Type B pancreatic cell (in vitro differentiated cells): ENCODE measurements at regions not wholly inside any gene's neighbourhood (a gene's known extent, or its start where the extent isn't known, plus 50 kb on each side); places are given as distances from the start of the nearest gene placed in this dataset.

Source experiments
- DNase-seq: peaks from one replicate; pipeline ENCODE4 v3.0.0; 2021; ENCODE audit warnings: mixed read lengths; ENCODE audit not compliant: unreplicated experiment; ENCODE audit errors: extremely low spot score
- H3K27ac Mint-ChIP-seq: 2 replicates; pipeline ENCODE4 v1.8.0; 2021; ENCODE audit warnings: mild to moderate bottlenecking, mixed read lengths
- H3K27me3 Mint-ChIP-seq: 2 replicates; pipeline ENCODE4 v1.8.0; 2021; ENCODE audit warnings: mixed read lengths
- H3K36me3 Mint-ChIP-seq: 2 replicates; pipeline ENCODE4 v1.8.0; 2021; ENCODE audit warnings: mixed read lengths
- H3K4me1 Mint-ChIP-seq: one replicate; pipeline ENCODE4 v1.8.0; 2021; ENCODE audit warnings: mixed read lengths; ENCODE audit not compliant: unreplicated experiment
- H3K4me3 Mint-ChIP-seq: 2 replicates; pipeline ENCODE4 v1.8.0; 2021; ENCODE audit warnings: mild to moderate bottlenecking, mixed read lengths
- H3K9me3 Mint-ChIP-seq: 2 replicates; pipeline ENCODE4 v1.8.0; 2021; ENCODE audit warnings: mixed read lengths
- CTCF ChIP-seq: fragments of 200-600 bp; sonication (generic); conservative IDR thresholded peaks from 2 replicates; pipeline ENCODE4 v1.5.0; 2021; ENCODE audit warnings: antibody characterized with exemption, mild to moderate bottlenecking

GRCh38 chr5:124040799-124041198 is 528.8 kb downstream of the CSNK1G3 start:
- TF ChIP-seq CTCF = no peak
- DNase-seq = no peak
- H3K27me3 Mint-ChIP-seq = peaks cover 4% of the 10 kb centered on the region
- H3K9me3 Mint-ChIP-seq = peaks cover 5% of the 10 kb centered on the region
- no peak overlapping the region for H3K27ac Mint-ChIP-seq
- peaks cover 20% of the 10 kb centered on the region for H3K4me1 Mint-ChIP-seq
- no peak overlapping the region for H3K4me3 Mint-ChIP-seq
- no peaks in the 10 kb centered on the region for H3K36me3 Mint-ChIP-seq

- no peak for TF ChIP-seq CTCF
- no peak for DNase-seq
- Mint-ChIP-seq H3K4me3 (no peak overlapping the region), H3K9me3 (peaks cover 5% of the 10 kb centered on the region), H3K27me3 (peaks cover 4% of the 10 kb centered on the region), H3K4me1 (peaks cover 13% of the 10 kb centered on the region), H3K36me3 (no peaks in the 10 kb centered on the region), H3K27ac (no peak overlapping the region)
These were observed 527.4 kb downstream of the CSNK1G3 start for GRCh38 chr5:124039410-124039809.

GRCh38 chr5:124036786-124037185 is 524.8 kb downstream of the CSNK1G3 start:
- TF ChIP-seq CTCF = no peak
- Mint-ChIP-seq H3K27me3 (peaks cover 7% of the 10 kb centered on the region), H3K27ac (no peak overlapping the region), H3K4me3 (no peak overlapping the region), H3K4me1 (peaks cover 13% of the 10 kb centered on the region), H3K9me3 (peaks cover 4% of the 10 kb centered on the region), H3K36me3 (no peaks in the 10 kb centered on the region)
- DNase-seq = no peak

- no peaks in the 10 kb centered on the region for H3K36me3 Mint-ChIP-seq
- TF ChIP-seq CTCF = no peak
These were observed 523.0 kb downstream of the CSNK1G3 start for GRCh38 chr5:124034963-124035362.

GRCh38 chr5:124034083-124034700 is 522.2 kb downstream of the CSNK1G3 start:
- Mint-ChIP-seq H3K4me3 (no peak overlapping the region), H3K9me3 (no peaks in the 10 kb centered on the region), H3K4me1 (peaks cover 26% of the 10 kb centered on the region), H3K36me3 (no peaks in the 10 kb centered on the region), H3K27ac (no peak overlapping the region), H3K27me3 (peaks cover 7% of the 10 kb centered on the region)
- DNase-seq = no peak
- TF ChIP-seq CTCF = no peak

More at GRCh38 chr5:124034963-124035362, 523.0 kb downstream of the CSNK1G3 start:
- Mint-ChIP-seq H3K27ac (no peak overlapping the region), H3K27me3 (peaks cover 7% of the 10 kb centered on the region), H3K4me3 (no peak overlapping the region), H3K4me1 (peaks cover 20% of the 10 kb centered on the region), H3K9me3 (no peaks in the 10 kb centered on the region)
- DNase-seq = no peak
